CD4-positive, alpha-beta T cell treated with Interleukin-2 at 100 ng/mL for 4 hours (primary cell): ENCODE measurements at regions not wholly inside any gene's neighbourhood (a gene's known extent, or its start where the extent isn't known, plus 50 kb on each side); places are given as distances from the start of the nearest gene placed in this dataset.
"Not testable (repeated sequence)": the region's sequence is repeated elsewhere in the genome, so short reads cannot be mapped to it uniquely, and the experiment has no call there.

Experiments used
- DNase-seq: peaks from one replicate; pipeline ENCODE4 v3.0.0-alpha.2; 2020; ENCODE audit warnings: low spot score

GRCh38 chr1:196090226-196090625, 518.0 kb downstream of the KCNT2 start:
- DNase-seq: no peak

DNA sequence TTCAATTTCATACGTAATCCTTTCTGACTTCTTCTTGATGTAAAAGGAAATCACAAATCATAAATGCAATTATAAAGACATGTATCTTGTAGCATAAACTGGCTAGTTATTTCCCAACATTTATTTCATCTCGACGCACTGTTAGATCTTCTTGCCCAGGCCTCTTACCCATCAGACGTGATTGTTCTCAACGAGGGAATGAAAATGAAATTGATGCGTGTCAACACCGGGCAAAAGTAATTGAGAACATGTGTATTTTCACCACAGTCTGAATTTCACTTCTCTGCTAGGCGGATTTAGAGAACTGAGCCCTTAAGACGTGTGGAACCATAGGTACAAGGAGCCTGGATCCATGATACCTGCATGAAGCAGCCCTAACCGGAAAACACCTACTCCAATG, 519.7 kb downstream of the KCNT2 start:
- no peak for DNase-seq

DNA sequence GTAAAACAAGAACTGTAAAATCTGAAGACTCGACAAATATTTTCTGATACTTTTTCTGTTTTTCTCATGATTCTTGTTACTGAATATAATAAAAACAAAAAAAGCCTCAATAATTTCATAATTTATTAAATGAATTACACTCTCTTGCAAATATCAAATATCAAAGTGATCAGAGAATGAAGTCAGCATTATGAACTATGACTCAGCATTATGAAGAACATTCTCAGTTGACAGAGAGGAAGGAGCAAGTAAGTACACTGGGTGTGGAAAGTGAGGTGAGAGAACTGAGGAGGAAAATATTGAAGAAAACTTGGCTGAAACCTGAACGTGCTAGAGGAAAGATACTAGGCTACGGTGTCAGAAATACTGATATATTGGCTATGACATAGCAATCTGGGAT, 529.5 kb downstream of the KCNT2 start:
- DNase-seq: no peak

- DNase-seq: no peak
Observed at GRCh38 chr1:196075621-196076020, 532.6 kb downstream of the KCNT2 start.

DNA sequence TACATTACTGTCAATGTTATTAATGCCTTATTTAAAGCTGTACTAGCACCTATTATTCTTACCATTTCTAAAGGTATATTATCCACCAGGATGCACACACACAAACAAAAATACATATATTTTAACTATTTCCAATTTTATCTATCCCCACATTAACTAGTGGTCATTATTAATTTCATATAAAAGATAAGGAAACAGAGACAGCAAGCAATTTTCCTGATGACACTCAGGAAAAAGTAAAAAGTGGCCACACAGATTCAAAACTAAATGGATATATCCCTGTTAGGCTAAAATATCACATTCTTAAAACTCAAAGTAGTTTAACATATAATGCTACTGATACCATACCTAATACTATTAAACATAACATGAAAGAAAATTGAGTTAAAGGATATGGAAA, 534.1 kb downstream of the KCNT2 start:
- no peak for DNase-seq

DNA sequence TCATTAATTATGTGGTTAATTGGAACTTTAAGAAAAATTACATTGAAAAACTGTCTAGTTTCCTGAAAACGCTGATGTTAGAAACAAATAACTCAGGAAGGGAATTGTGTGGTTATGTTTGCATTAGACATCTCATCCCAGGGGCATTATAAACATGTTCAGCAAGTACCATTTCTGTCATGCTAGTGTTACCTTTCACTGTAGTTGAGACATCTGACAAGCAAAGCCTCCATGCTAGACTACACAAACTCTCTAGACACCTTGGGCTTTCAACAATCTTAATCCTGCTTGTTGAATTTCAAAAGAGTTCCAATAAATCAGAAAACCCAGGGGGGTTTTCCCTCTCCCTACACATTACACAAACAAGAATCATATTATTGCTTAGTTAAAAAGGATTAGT, 536.8 kb downstream of the KCNT2 start:
- DNase-seq: no peak

DNA sequence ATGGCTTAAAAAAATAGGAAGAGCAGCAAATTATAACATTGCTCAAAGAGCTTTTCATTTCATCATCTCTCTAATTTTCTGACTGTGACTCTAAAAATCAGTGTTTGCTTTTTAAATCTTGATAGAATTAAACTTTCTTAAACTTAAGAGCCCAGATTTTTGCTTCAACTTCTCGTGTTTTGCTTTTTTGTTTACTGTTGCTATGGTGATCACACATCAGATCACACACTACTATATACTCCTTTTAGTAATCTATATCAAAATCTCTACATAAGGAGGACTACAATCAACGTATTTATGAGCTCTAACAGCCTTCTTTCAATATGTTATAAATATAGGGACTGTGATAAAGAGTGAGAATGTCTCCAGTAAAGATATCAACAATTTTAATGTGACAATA, 537.3 kb downstream of the KCNT2 start:
- DNase-seq: no peak

DNA sequence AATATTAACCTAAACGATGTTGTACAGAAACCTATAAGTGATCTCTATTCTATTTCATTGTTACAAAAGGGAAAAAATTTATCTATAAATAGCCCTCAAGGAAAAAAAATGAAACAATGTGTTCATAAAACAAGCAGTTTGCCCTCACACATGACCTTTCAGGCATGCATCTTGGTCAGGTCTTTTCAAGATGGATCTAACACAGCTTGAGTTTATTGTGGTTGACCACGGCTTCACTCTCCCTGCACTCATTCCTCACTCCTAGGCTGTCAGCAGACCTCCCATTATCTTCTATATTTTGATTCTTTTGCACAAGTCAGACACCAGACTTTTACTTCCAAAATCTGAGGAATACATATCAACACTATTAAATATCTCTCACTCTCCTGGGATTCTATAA, 544.3 kb downstream of the KCNT2 start:
- DNase-seq: no peak

GRCh38 chr1:196063294-196063693, 544.9 kb downstream of the KCNT2 start:
- DNase-seq: no peak

GRCh38 chr1:196060539-196060938, 547.7 kb downstream of the KCNT2 start:
- no peak for DNase-seq

DNA sequence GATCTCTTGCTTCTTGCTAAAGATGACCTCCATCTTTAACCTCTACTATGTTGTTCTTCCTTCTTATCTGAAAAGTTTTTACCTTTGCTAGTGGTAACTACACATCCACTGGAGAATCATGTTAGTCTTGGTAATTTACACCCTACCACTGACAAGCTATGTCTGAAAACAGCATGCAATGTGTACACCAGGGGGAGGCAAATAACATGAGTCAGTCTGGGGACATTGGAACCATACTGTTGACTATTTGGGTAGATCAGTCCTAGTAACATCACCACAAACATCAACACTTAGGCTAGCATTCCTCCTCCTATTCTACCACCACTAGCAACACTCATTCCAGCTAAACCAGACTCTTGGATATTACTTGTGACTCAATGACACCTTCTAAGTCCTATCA, 549.0 kb downstream of the KCNT2 start:
- DNase-seq: no peak

DNA sequence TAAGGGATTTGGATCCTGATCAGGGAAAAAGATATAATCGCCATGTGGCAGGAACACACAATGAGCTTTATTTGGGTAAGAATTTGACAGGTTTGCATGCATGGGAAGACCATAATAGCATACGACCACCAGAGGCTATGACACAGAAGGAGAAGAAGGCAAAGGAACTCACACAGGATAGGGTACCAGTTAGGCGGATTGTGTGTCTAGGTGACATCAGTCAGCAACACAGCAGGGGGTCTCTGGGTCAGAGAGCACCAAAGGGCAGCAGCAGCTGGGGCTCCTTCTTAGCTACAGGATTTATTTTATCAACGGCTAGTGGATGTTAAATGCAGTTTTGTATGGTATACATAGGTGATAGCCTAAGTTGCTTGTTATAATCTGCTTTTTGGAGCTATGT, 551.3 kb downstream of the KCNT2 start:
- DNase-seq: no peak

GRCh38 chr1:196049407-196049806, 558.8 kb downstream of the KCNT2 start:
- DNase-seq: no peak

GRCh38 chr1:196043268-196043667, 565.0 kb downstream of the KCNT2 start:
- no peak for DNase-seq

GRCh38 chr1:196034080-196034706, 574.0 kb downstream of the KCNT2 start:
- no peak for DNase-seq

DNA sequence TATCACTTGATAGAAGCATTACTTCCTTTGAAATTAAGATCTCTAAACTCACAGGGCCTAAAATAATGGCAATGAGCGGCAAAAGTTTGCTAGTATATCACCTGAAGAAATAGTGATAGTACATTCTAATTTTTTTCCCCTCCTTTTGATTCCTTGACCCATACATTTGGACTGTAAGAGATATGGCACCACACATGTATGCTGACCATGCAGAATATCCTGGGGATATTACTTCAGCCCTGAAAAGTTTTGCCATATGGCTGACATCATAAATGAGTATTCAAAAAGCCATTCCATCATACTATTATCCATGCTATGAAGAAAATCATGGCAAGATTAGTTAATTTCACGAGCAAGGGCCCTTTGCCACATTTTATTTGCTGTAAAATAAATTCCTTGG, 576.9 kb downstream of the KCNT2 start:
- not testable (repeated sequence) for DNase-seq

- DNase-seq: no peak
Observed at GRCh38 chr1:196030455-196030854, 577.8 kb downstream of the KCNT2 start.

GRCh38 chr1:196029410-196029809, 578.8 kb downstream of the KCNT2 start:
- DNase-seq: no peak

DNA sequence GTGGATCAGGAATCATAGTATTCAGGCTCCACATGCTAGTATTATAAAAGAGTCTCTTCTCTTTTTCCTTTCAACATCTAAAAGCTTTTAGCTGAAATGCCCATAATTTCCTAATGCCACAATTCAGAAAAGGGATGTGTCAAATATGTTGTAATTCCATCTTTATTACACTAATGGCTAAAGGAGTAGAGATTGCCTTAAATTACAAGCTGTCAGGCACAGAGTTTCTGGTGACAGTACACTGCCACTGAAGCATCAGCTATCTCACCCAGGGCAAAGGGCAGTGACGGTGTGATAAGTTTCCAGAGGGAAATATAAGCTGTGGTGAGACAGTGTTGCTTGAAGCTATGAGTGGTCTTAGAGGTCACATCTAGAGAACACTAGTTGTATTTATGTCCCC, 581.1 kb downstream of the KCNT2 start:
- DNase-seq: no peak

DNA sequence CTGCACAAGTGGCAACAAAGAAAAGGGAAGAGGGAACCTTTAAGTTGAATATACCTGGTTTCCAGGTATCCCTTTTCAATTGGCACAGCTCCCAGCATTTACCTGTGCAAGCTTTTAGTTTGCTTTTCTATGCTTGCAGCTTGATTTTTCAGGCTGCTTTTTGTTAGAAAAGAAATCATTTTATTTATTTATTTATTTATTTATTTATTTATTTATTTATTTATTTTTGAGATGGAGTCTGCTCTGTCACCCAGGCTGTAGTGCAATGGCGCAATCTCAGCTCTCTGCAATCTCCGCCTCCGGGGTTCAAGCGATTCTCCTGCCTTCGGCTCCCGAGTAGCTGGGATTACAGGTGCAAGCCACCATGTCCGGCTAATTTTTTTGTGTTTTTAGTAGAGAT, 587.1 kb downstream of the KCNT2 start:
- not testable (repeated sequence) for DNase-seq

DNA sequence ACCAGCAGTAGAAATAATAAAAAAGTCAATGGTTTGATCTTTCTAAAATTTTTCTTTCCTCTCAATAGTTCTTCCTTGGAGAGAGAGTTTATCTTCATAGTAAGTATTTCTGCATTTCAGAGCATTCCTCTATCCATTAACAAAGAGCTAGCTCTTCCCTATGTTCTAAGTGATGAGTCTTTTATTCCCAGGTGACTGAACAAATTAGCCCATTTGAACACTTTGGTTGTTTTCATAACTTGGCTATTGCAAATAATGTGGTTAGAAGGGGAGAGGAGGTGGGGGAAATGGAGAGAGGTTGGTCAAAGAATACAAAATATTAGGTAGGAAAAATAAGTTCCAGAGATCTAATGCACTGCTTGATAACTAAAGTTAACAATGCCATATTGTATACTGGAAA, 598.9 kb downstream of the KCNT2 start:
- no peak for DNase-seq

DNA sequence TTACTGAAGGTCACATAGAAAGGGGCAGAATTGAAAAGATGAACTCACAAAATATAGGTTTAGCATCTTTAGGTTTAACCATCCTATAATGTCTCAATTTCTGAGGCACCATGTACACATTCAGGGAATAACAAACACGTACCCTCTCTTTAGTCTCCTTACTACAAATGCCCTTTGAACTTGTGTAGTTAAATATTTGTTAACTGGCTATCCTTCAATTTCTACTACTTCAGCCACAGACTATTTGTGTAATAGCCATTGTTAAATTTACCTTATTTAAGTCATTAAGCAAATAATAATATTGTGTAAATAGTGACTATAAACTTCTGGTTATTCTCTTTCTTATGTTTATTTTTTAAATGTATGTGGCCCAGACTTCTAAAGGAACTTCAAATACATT, 600.5 kb downstream of the KCNT2 start:
- no peak for DNase-seq

GRCh38 chr1:196005426-196005825, 602.8 kb downstream of the KCNT2 start:
- DNase-seq: no peak

DNA sequence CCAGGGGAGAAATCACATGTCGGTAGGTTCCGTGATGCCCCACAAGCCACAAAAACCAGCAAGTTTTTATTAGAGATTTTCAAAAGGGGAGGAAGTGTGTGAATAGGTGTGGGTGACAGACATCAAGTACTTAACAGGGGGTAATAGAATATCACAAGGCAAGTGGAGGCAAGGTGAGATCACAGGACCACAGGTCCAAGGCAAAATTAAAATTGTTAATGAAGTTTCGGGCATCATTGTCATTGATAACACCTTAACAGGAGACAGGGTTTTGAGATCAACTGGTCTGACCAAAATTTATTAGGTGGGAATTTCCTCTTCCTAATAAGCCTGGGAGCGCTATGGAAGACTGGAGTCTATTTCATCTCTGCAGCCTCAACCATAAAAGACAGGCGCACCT, 603.9 kb downstream of the KCNT2 start:
- not testable (repeated sequence) for DNase-seq

DNA sequence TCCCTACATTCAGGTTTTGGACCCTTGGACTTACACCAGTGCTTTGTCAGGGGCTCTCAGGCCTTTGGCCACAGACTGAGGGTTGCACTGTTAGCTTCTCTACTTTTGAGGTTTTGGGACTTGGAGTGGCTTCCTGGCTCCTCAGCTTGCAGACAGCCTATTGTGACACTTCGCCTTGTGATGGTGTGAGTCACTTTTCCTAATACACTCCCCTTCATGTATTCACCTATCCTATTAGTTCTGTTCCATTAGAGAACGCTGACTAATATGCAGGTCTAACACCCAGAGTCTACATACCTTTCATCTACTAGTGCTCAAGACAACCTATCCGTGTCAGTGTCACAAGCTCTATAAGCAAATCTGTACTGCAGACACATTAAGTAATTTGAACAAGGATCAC, 605.3 kb downstream of the KCNT2 start:
- no peak for DNase-seq
